HL-60 (cell line): ENCODE measurements at regions not wholly inside any gene's neighbourhood (a gene's known extent, or its start where the extent isn't known, plus 50 kb on each side); places are given as distances from the start of the nearest gene placed in this dataset.

Source experiments
- DNase-seq, 2 experiments: peaks; one replicate each; pipeline ENCODE4 v3.0.0-alpha.2; 2010 to 2020; ENCODE audit warnings: low read depth in 1 of 2, low spot score in 1 of 2
- H3K27ac ChIP-seq: fragments of 250-450 bp; sonication (Bioruptor Pico); replicated peaks from 2 replicates; pipeline ENCODE4 v1.5.1; 2020; ENCODE audit warnings: mild to moderate bottlenecking, moderate library complexity
- H3K27me3 ChIP-seq: fragments of 250-450 bp; sonication (Bioruptor Pico); 2 replicates; pipeline ENCODE4 v1.5.1; 2021; ENCODE audit warnings: mild to moderate bottlenecking, moderate library complexity; ENCODE audit not compliant: insufficient read depth, poor library complexity, severe bottlenecking
- H3K4me3 ChIP-seq: replicated peaks from 2 replicates; pipeline ENCODE4 v1.5.1; 2011; ENCODE audit warnings: mild to moderate bottlenecking, control low read depth, low read length; ENCODE audit not compliant: insufficient read depth
- GABPA ChIP-seq: IDR thresholded peaks from 2 replicates; pipeline ENCODE4 v1.6.1; 2012; ENCODE audit warnings: low read depth
- POLR2AphosphoS5 ChIP-seq: IDR thresholded peaks from 2 replicates; pipeline ENCODE4 v1.6.1; 2012; ENCODE audit warnings: low read depth
- SPI1 ChIP-seq: IDR thresholded peaks from 2 replicates; pipeline ENCODE4 v1.6.1; 2012; ENCODE audit warnings: low read depth, mild to moderate bottlenecking, borderline replicate concordance
- TF ChIP-seq, protein P1 (sequence below): IDR thresholded peaks from 2 replicates; pipeline ENCODE4 v1.6.1; 2012; ENCODE audit warnings: low read depth; ENCODE audit not compliant: insufficient replicate concordance
- TF ChIP-seq, protein P2 (sequence below): IDR thresholded peaks from one replicate; pipeline ENCODE4 v1.5.1; 2011; ENCODE audit warnings: low read length, control low read depth, inconsistent platforms; ENCODE audit not compliant: insufficient read depth

DNA sequence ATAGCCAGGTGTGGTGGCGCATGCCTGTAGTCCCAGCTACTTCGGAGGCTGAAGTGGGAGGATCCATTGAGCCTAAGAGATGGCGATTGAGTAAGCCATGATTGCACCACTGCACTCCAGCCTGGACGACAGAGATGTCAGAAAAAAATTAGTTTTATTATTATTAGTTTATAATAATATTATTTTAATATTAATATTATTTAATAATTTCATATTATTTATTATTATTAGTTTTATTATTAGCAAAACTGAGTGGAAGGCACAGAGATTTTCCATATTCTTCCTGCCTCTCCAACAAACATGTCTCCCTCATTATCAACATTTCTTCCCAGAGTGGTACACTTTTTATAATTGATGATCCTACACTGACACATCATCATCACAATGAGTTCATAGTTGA lies 278.2 kb downstream of the SOX11 start:
- Histone ChIP-seq H3K4me3 (no peak overlapping the region), H3K27ac (no peak overlapping the region), H3K27me3 (peaks cover 3% of the 10 kb centered on the region)
- TF ChIP-seq POLR2AphosphoS5: no peak
- TF ChIP-seq, protein P1, sequence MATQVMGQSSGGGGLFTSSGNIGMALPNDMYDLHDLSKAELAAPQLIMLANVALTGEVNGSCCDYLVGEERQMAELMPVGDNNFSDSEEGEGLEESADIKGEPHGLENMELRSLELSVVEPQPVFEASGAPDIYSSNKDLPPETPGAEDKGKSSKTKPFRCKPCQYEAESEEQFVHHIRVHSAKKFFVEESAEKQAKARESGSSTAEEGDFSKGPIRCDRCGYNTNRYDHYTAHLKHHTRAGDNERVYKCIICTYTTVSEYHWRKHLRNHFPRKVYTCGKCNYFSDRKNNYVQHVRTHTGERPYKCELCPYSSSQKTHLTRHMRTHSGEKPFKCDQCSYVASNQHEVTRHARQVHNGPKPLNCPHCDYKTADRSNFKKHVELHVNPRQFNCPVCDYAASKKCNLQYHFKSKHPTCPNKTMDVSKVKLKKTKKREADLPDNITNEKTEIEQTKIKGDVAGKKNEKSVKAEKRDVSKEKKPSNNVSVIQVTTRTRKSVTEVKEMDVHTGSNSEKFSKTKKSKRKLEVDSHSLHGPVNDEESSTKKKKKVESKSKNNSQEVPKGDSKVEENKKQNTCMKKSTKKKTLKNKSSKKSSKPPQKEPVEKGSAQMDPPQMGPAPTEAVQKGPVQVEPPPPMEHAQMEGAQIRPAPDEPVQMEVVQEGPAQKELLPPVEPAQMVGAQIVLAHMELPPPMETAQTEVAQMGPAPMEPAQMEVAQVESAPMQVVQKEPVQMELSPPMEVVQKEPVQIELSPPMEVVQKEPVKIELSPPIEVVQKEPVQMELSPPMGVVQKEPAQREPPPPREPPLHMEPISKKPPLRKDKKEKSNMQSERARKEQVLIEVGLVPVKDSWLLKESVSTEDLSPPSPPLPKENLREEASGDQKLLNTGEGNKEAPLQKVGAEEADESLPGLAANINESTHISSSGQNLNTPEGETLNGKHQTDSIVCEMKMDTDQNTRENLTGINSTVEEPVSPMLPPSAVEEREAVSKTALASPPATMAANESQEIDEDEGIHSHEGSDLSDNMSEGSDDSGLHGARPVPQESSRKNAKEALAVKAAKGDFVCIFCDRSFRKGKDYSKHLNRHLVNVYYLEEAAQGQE: no peak
- no peak for TF ChIP-seq SPI1
- TF ChIP-seq, protein P2, sequence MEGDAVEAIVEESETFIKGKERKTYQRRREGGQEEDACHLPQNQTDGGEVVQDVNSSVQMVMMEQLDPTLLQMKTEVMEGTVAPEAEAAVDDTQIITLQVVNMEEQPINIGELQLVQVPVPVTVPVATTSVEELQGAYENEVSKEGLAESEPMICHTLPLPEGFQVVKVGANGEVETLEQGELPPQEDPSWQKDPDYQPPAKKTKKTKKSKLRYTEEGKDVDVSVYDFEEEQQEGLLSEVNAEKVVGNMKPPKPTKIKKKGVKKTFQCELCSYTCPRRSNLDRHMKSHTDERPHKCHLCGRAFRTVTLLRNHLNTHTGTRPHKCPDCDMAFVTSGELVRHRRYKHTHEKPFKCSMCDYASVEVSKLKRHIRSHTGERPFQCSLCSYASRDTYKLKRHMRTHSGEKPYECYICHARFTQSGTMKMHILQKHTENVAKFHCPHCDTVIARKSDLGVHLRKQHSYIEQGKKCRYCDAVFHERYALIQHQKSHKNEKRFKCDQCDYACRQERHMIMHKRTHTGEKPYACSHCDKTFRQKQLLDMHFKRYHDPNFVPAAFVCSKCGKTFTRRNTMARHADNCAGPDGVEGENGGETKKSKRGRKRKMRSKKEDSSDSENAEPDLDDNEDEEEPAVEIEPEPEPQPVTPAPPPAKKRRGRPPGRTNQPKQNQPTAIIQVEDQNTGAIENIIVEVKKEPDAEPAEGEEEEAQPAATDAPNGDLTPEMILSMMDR: no peak
- no peak for TF ChIP-seq GABPA
- no peak for DNase-seq

DNA sequence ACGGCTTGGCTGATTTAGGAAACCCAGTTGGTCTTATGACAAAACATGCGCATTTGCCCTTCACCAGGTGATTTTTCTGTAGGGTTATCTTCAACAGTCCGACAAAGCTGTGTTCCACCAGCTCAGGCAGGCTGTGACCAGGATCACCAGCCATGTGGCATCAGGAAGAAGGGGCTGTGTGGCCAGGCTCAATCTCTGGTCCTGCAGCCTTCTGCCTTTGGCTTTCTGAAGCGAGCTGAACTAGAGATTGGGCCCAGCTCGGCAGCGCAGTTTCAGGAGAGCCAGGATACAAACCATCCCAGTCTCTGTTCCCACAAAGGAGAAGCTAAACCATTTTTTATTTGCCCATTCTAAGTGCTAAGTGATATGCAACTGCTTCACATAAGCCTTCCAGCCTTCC lies 282.3 kb downstream of the SOX11 start:
- H3K27ac ChIP-seq: no peak overlapping the region
- TF ChIP-seq SPI1 (no peak), POLR2AphosphoS5 (no peak), GABPA (no peak)
- TF ChIP-seq, protein P1: no peak
- TF ChIP-seq, protein P2: no peak
- no peak overlapping the region for H3K4me3 ChIP-seq
- peaks cover 3% of the 10 kb centered on the region for H3K27me3 ChIP-seq
- DNase-seq: no peak

DNA sequence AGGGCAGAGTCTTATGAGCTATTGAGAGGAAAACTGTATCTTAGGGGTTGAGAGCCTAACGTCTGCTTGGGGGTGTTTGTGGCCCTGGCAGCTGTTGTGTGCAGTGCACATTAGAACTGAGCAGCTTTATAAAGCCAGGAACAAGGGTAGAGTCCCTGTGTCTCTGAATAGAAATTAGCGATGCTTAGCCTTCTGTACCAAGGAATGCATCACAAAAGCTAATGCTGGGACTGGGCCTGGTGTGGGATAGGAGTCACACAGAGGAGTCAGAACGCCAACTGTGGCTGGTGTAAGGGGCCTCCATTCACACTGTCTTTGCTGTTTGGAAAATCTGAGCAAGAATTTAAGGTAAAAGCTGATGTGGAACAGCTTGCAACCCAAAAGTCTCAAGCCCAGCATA lies 283.2 kb downstream of the SOX11 start:
- Histone ChIP-seq H3K27ac (no peak overlapping the region), H3K4me3 (no peak overlapping the region), H3K27me3 (peaks cover 3% of the 10 kb centered on the region)
- no peak for DNase-seq
- no peak for TF ChIP-seq SPI1
- TF ChIP-seq, protein P1: no peak
- no peak for TF ChIP-seq GABPA
- TF ChIP-seq POLR2AphosphoS5: no peak
- TF ChIP-seq, protein P2: no peak
